ENCODE measurements at regions not wholly inside any gene's neighbourhood (a gene's known extent, or its start where the extent isn't known, plus 50 kb on each side); places are given as distances from the start of the nearest gene placed in this dataset.

- 91 to 92% methylated on average over 8 of the region's 8 CpGs for WGBS, 2 donors
These were observed 115.1 kb upstream of the TNFAIP3 start for GRCh38 chr6:137751768-137752560.

GRCh38 chr6:137754366-137754765 is 112.7 kb upstream of the TNFAIP3 start:
- intact Hi-C loops (cut with DNase I; ENCODE audit: low total_unique reads): no loop called here
- 75 to 79% methylated on average over 3 of the region's 3 CpGs for WGBS, 2 donors
- H3K4me3 ChIP-seq (ENCODE audit: low read depth, poor library complexity, severe bottlenecking): no peak overlapping the region
- TF ChIP-seq POLR2A (IDR thresholded peaks at IDR 0.05): no peak
- no peak for TF ChIP-seq CTCF (IDR thresholded peaks at IDR 0.05)
- no peak for DNase-seq (ENCODE audit: low spot score in 2 of 2)

More at GRCh38 chr6:137751768-137752560, 115.1 kb upstream of the TNFAIP3 start:
- intact Hi-C loops (cut with DNase I; ENCODE audit: low total_unique reads): no loop called here
- TF ChIP-seq POLR2A (IDR thresholded peaks at IDR 0.05) (no peak), CTCF (IDR thresholded peaks at IDR 0.05) (no peak)
- H3K4me3 ChIP-seq (ENCODE audit: low read depth, poor library complexity, severe bottlenecking): no peak overlapping the region
- DNase-seq (ENCODE audit: low spot score in 2 of 2): no peak

GRCh38 chr6:137754866-137755265 is 112.2 kb upstream of the TNFAIP3 start:
- TF ChIP-seq POLR2A (IDR thresholded peaks at IDR 0.05): no peak
- TF ChIP-seq CTCF (IDR thresholded peaks at IDR 0.05): no peak
- intact Hi-C loops (cut with DNase I; ENCODE audit: low total_unique reads): no loop called here
- H3K4me3 ChIP-seq (ENCODE audit: low read depth, poor library complexity, severe bottlenecking): no peak overlapping the region
- no peak for DNase-seq (ENCODE audit: low spot score in 2 of 2)

- no peak overlapping the region for H3K4me3 ChIP-seq (ENCODE audit: low read depth, poor library complexity, severe bottlenecking)
- TF ChIP-seq POLR2A (IDR thresholded peaks at IDR 0.05) (no peak), CTCF (IDR thresholded peaks at IDR 0.05) (no peak)
- 66 to 68% methylated on average over 2 of the region's 2 CpGs for WGBS, 2 donors
- no peak for DNase-seq (ENCODE audit: low spot score in 2 of 2)
- intact Hi-C loops (cut with DNase I; ENCODE audit: low total_unique reads): no loop called here
These were observed 111.8 kb upstream of the TNFAIP3 start for GRCh38 chr6:137755284-137755683.

GRCh38 chr6:137756788-137757187 is 110.3 kb upstream of the TNFAIP3 start:
- no peak overlapping the region for H3K4me3 ChIP-seq (ENCODE audit: low read depth, poor library complexity, severe bottlenecking)
- TF ChIP-seq POLR2A (IDR thresholded peaks at IDR 0.05): no peak
- no peak for TF ChIP-seq CTCF (IDR thresholded peaks at IDR 0.05)
- no peak for DNase-seq (ENCODE audit: low spot score in 2 of 2)
- intact Hi-C loops (cut with DNase I; ENCODE audit: low total_unique reads): no loop called here
- WGBS, 2 donors: 99 to 100% methylated on average over 3 of the region's 3 CpGs

- no peak overlapping the region for H3K4me3 ChIP-seq (ENCODE audit: low read depth, poor library complexity, severe bottlenecking)
- intact Hi-C loops (cut with DNase I; ENCODE audit: low total_unique reads): no loop called here
- no peak for DNase-seq (ENCODE audit: low spot score in 2 of 2)
- no peak for TF ChIP-seq POLR2A (IDR thresholded peaks at IDR 0.05)
- TF ChIP-seq CTCF (IDR thresholded peaks at IDR 0.05): no peak
- 94 to 95% methylated on average over 1 of the region's 1 CpG for WGBS, 2 donors
These were observed 108.4 kb upstream of the TNFAIP3 start for GRCh38 chr6:137758661-137759060.

Measured in lower leg skin (tissue), 4 donors.